ENCODE measurements at regions not wholly inside any gene's neighbourhood (a gene's known extent, or its start where the extent isn't known, plus 50 kb on each side); places are given as distances from the start of the nearest gene placed in this dataset.

DNA sequence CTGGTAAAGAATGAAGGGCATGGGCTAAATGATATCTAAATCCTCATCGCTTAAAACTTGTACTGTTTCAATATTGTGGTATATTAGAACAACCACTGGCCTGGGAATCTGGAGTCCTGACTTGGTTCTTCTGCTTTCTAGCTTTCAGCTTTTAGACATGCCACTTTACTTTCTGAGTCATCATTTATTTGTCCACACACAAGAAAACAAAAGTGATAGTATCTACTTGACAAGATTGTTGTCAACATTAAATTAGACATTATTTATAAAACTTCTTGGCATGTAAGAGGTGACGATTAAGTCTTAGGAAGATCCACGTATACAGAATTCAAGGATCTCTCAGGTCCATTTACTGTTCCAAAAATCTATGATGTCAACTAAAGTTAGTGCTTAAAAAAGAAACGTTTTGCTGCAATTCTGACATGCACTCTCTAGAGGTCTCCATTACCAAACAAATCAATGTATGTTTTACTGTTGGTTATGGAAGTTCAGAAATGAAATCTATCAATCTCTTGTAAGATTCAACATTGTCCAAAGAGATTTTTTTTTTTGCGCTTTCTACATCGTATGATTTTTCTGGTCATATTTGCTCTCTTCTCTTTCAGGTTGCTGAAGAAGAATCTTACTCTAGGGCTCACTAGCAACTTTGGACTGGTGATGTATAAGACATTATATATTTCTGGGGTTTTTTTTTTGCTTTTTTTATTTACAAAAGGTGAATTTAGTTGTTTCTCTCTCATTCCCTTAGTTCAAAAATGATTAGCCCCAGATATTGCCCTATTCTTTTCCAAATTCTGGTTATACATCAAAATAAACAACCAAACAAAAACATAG is 53.6 kb upstream of the DYNC1I1 start:
- in situ Hi-C loops (cut with HindIII; ENCODE audit: low pct_unique_long_range_greater_than_20kb, low sequenced_read_pairs): no loop called here
- DNase-seq (ENCODE audit: low read depth): no peak

DNA sequence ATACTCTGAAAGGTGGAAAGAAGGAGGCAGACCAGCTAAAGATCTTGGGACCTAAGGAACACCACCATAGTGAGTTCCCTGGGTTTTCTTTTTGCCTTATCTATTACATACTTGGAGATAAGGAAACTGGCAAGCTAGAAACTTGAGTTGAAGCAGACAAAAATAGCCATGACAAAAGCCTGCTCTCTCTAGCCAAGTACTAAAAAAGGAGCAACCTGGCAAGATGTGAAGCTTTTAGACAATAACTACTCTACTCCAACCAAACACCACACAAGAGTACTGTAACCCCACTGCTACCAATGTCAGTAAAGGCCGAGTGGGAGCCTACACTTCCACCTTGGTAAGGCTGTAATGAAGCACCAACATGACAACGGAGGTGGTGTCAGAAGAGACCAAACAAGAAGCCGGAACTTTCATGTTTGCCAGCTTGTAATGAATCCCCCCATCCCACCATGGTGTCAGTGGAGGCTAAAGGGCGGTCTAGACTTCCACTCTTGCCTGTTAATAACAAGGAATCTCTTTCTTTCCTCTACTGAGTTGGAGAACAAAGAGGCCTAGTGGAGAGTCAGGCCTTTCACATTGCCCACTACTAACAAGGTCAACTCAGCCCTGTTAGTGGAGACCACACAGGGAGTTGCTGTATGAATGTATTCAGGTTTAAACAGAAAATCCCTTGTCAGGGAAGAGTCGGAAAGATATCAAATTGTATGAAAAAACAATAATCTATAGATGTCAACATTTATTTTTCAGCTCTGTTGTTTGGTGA is 55.8 kb upstream of the DYNC1I1 start:
- no peak for DNase-seq (ENCODE audit: low read depth)
- in situ Hi-C loops (cut with HindIII; ENCODE audit: low pct_unique_long_range_greater_than_20kb, low sequenced_read_pairs): no loop called here

DNA sequence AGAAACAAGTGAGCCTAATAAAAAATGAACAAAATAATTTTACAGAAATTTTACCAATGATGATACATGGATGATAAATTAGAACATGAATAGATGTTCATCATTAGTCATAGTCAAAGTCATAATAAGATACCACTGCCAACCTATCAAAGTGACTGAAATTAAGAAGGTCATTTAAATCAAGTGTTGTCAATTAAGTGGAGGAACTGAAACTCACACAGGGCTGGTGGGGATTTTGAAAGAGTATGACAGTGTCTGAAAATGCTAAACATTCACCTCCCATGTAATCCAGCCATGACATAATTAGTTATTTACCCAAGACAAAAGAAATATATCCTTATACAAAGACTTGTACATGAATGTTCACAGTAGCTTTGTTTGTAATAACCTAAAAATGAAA is 57.1 kb upstream of the DYNC1I1 start:
- in situ Hi-C loops (cut with HindIII; ENCODE audit: low pct_unique_long_range_greater_than_20kb, low sequenced_read_pairs): no loop called here
- DNase-seq (ENCODE audit: low read depth): no peak

DNA sequence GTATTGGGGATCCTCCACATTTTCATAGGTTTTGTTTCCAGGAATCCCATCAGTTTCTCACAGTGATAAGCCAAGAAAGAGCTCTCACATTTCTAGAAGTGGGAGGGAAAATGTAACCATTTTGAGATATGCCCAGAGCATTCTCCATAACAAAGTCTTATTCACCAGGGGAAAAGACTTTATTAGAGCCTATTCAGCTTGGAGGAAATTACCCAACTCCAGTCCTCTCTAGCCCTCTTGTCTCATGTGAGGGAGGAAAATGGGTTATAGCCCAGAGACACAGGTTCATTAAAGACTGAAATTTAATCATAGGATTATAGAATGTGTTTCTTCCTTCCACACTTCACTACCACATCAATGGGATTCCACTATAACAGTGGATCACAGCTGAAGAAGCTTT is 61.6 kb upstream of the DYNC1I1 start:
- no peak for DNase-seq (ENCODE audit: low read depth)
- in situ Hi-C loops (cut with HindIII; ENCODE audit: low pct_unique_long_range_greater_than_20kb, low sequenced_read_pairs): no loop called here

DNA sequence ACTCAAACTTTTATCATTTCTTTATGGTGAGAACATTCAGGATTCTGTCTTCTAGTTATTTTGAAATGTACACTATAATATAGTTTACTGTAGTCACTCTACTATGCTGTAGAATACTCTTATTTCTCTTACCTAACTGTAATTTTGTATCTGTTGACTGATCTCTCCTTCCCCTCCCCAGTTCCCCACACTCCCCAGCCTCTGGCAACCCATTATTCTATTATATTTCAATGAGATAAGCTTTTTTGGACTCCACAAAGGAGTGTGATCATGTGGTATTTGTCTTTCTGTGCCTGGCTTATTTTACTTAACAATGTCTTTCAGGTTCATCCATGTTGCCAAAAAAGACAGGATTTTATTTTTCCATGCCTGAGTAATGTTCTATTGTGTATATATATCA is 71.4 kb upstream of the DYNC1I1 start:
- in situ Hi-C loops (cut with HindIII; ENCODE audit: low pct_unique_long_range_greater_than_20kb, low sequenced_read_pairs): no loop called here
- no peak for DNase-seq (ENCODE audit: low read depth)

DNA sequence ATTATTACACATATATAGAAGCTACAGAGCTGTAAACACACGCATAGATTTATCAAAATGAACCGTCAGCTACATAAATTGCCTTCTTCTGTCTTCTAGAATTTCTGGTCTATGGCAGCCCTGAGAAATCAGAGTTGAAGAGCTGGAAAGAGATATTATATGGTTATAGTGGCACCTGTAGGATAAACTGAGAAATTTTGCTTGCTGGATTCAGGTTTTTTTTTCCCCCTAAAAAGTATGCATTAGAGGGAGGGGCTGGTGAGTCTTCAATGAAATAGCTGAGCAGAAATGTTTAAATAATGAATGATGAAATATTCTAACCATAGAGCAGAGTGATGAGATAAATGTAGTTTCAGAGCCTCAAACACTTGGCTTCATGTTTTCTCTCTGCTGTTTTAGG is 78.0 kb upstream of the DYNC1I1 start:
- in situ Hi-C loops (cut with HindIII; ENCODE audit: low pct_unique_long_range_greater_than_20kb, low sequenced_read_pairs): no loop called here
- DNase-seq (ENCODE audit: low read depth): no peak

DNA sequence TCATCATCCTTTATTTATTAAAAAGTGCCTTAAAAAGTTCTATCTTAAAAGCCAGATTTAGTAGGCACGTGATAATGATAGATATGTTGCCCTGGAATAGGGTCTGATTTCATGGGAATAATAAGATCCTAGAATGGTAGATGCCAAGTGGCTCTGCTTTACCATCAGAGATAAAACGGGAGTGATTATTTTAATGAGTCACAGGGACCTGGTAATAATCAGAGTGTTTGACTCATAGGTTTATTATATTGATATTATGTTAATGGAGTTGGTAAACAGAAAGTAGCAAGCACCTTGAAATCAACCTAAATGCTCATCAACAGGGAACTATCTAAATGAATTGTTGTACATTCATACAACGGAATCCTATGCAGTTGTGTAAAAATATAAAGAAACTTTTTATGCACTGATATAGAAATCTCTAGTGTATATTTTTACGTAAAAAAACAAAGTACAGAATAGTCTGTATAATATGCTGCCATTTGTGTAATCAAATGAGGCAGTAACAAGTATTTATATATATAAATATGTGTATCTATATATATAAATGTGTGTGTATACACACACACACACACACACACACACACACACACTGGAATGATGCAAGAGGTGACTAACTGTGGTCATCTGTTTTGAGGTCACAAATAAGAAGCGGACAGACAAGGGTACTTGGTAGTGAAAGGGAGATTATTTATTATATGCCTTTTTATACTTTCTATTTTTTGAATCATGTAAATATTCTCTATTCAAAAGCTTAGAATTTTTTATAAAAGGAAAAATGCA is 78.6 kb upstream of the DYNC1I1 start:
- in situ Hi-C loops (cut with HindIII; ENCODE audit: low pct_unique_long_range_greater_than_20kb, low sequenced_read_pairs): no loop called here
- DNase-seq (ENCODE audit: low read depth): no peak

DNA sequence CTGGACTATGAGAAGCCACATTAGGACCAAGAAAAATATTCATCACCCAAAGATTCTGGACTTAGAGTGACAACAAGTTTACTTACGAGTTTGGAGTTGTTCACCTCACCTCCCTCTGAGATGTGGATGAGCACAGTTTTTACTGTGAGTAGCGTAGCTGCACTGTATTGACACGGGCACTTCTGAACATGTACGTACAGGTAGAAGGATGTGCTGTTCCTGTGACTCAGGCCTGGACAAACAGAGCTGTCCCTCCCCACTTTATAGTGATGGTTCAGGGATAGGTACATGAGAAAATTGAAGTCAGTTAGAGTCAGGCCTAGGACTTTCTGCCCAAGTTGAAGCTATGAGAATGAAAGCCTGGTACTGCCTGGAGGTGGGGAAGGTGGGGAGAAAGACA is 80.9 kb upstream of the DYNC1I1 start:
- in situ Hi-C loops (cut with HindIII; ENCODE audit: low pct_unique_long_range_greater_than_20kb, low sequenced_read_pairs): no loop called here
- no peak for DNase-seq (ENCODE audit: low read depth)

DNA sequence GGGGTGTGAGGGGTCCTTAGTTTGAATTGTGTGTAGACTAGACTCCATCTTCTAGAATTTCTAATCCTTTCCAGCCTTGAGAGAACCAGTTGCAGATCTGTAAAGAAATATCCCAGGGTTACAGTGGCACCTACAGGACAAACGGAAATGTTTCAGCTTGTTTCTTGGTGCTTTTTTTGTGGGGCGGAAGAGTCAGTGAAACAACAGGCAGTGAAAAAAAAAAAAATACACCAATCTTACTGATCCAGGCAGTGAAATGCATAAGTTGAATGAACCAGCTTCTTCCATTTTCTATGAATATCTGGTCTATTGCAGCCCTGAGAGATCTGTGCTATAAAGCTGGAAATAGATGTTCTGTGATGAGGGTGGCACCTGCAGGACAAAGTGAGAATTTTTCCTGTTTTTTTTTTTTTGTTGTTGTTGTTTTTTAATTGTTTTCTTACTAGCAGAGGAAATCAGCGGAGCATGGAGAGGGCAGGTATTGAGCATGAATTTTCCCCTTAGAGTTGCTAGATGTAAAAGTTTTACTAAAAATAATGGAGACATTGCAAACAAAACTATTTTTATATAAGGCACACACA is 81.9 kb upstream of the DYNC1I1 start:
- in situ Hi-C loops (cut with HindIII; ENCODE audit: low pct_unique_long_range_greater_than_20kb, low sequenced_read_pairs): no loop called here
- peak; percentile 74 for DNase-seq (ENCODE audit: low read depth)

DNA sequence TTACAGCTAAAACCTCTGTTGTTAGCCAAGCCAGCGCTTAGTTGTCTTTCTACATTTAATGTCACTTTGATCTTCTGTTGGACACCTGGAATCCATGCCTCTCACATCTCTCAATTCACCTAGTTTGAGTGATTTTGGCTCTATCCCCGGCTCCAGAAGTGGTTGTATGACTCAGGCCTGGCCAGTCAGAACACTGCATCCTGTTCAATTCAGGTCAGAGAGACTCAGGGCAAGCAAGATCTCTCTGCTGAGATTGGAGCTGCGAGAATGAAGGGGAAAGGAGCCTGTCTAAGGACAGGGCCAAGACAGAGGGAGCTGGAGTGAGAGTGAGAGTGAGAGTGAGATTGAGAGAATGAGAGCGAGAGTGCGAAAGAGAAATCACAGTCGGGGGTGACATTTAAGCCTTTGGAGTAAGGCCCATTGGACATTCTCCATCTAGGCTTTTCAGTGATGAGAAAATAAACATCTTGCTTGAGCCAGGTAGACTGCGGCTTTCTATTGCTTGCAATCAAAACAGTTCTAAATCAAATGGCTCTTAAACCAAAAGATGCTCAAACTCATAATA is 83.3 kb upstream of the DYNC1I1 start:
- no peak for DNase-seq (ENCODE audit: low read depth)
- in situ Hi-C loops (cut with HindIII; ENCODE audit: low pct_unique_long_range_greater_than_20kb, low sequenced_read_pairs): no loop called here

DNA sequence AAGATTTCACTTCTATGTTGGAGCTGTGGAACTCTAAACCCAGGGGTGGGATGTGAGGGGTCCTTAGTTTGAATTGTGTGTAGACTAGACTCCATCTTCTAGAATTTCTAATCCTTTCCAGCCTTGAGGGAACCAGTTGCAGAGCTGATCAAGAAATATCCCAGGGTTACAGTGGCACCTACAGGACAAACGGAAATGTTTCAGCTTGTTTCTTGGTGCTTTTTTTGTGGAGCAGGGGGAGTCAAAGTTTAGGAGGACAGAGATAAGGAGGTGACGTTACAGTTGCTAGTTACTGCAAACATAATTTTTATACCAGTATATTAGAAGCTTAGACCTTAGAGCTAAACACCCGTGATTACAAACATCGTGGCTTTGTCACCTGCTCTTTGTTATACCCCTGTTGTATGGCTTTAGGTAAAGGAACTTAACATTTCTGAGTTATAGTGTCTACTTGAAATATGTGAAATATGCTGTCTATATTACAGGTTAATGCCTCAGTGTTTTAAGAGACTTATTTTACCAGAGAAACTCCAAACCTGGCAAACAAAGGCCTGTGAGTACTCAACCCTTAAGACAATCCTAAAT is 84.5 kb upstream of the DYNC1I1 start:
- peak; percentile 41 for DNase-seq (ENCODE audit: low read depth)
- in situ Hi-C loops (cut with HindIII; ENCODE audit: low pct_unique_long_range_greater_than_20kb, low sequenced_read_pairs): no loop called here

DNA sequence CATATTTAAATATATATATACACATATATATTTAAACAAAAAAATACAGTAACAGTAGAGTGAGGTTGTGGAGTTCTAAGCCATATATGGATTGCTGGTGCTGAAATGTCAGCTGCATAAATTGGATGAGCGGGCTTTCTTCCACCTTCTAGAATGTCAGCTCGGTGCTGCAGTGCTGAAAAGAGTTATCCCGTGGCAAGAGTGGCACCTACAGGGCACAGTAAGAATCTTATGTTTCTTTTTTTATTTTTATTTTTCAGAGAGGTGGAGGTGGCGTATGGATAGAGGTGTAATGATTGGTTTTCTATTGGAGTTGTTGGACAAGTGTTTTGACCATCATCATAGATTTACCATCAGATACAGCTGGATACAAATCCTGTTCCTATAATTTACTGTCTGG is 86.2 kb upstream of the DYNC1I1 start:
- DNase-seq (ENCODE audit: low read depth): peak; percentile 40
- in situ Hi-C loops (cut with HindIII; ENCODE audit: low pct_unique_long_range_greater_than_20kb, low sequenced_read_pairs): no loop called here

DNA sequence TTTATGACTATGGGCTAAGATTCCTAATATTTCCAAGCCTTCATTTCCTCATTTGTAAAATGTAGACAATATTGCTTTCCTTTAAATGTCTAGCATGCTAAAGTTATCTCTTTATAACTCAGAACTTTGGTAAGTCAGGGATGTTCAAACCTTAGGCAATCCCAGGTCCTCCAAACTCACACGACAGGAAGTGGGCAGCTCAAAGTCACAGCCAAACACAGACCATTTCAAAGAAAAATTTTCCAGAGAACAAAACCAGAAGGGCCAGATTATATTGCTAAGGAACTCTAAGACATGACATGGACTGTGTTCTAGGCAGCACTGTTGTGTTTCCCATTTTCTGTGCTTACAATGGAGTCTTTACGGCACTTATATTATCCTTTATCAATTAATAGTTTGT is 87.8 kb upstream of the DYNC1I1 start:
- in situ Hi-C loops (cut with HindIII; ENCODE audit: low pct_unique_long_range_greater_than_20kb, low sequenced_read_pairs): no loop called here
- no peak for DNase-seq (ENCODE audit: low read depth)

DNA sequence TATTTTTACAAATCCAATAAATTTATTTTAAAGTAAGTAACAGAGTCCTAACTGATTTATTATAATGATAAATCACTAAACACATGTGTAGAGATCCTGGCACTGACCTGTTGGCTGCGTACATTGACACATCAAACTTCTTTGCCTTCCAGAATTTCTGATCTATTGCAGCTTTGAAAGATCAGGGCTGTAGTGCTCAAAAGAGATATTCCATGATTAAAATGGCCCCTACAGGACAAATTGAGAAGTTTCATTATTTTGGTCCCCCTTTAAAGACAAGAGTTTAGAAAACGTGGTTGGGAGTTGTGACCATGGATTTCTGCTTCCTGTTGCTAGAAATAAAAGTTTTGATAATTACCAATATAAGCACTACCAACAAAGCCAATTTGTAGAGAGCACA is 87.7 kb upstream of the PDK4 start:
- in situ Hi-C loops (cut with HindIII; ENCODE audit: low pct_unique_long_range_greater_than_20kb, low sequenced_read_pairs): no loop called here
- peak; percentile 36 for DNase-seq (ENCODE audit: low read depth)

DNA sequence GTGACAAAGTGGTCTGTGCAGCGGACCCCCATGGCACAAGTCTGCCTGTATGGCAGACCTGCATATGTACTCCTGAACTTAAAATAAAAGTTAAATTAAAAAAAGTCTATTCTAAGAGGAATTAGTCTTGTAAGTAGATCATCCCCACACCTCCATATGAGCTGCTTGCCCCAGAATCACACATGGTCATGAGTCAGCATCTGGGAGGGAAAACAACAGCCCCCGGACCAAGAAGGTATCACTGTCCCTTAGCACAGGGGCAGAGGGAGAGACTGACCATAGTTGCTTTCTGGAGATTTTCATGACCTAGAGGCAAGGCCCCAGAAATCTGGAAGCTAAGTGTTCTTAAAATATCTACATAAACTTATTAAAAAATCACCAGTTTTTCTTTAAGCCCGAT is 86.6 kb upstream of the PDK4 start:
- in situ Hi-C loops (cut with HindIII; ENCODE audit: low pct_unique_long_range_greater_than_20kb, low sequenced_read_pairs): no loop called here

DNA sequence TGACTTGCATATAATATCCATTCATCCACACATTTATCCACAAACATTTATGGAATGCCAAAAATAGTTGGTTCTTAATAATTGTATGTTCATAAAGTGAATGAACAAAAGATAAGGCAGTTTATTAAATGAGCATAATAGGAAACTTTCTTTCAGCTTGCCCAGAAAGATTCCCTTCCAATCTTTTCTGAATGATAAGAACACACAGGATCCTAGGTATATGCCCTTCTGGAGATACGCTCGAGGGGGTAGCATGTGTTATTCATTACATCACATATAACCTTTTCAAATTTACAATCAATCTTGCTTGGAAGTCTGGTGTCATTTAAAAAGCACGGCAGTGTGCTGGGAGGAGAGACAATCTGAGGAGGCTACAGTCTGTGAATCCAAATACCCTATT is 80.4 kb upstream of the PDK4 start:
- no peak for DNase-seq (ENCODE audit: low read depth)
- in situ Hi-C loops (cut with HindIII; ENCODE audit: low pct_unique_long_range_greater_than_20kb, low sequenced_read_pairs): no loop called here

More for the DNA sequence above, 86.6 kb upstream of the PDK4 start:
- DNase-seq (ENCODE audit: low read depth): no peak

DNA sequence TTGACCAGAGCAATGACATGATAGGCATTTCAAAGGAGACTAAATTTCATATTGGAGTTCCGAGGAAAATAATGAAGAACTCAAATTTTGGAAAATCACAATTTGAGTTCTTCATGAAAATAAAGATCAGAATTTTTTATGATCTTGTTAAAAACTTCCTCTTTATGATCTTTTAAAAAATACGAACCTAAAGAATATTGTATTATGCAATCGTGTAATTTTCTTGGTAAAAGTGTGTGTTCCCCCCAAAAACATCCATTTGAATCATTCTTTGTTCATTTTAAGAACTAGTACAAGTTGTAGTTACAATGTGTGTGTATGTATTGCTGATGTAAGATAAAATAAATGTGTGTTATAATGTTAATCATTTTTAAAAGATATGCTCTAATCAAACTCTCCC is 79.3 kb upstream of the PDK4 start:
- in situ Hi-C loops (cut with HindIII; ENCODE audit: low pct_unique_long_range_greater_than_20kb, low sequenced_read_pairs): no loop called here

DNA sequence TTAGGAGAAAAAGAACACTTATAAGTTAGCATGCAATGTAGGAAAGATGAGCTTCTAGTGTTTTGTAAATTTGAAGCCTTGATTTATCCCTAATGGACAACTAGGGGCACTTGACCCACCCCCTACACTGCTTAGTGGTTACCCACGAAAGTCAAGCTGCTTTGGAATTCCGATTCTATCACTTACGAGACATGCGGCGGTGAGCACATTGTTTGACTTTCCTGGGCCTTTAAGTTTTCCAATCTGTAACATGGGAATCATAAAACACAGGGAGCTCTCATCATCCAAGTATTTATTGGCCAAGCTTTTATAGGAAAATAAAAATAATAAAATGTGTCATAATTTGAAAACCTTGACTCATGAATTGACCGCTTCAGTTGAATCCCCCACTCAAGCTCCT is 78.7 kb upstream of the PDK4 start:
- in situ Hi-C loops (cut with HindIII; ENCODE audit: low pct_unique_long_range_greater_than_20kb, low sequenced_read_pairs): no loop called here
- no peak for DNase-seq (ENCODE audit: low read depth)

More for the DNA sequence above, 79.3 kb upstream of the PDK4 start:
- no peak for DNase-seq (ENCODE audit: low read depth)
